Uterus (tissue), 2 donors: ENCODE measurements at regions not wholly inside any gene's neighbourhood (a gene's known extent, or its start where the extent isn't known, plus 50 kb on each side); places are given as distances from the start of the nearest gene placed in this dataset.

Experiments used
- CTCF ChIP-seq, 4 experiments: fragments of 200-600 bp in 2 of 4; fragments of 450-650 bp in 2 of 4; sonication (generic) in 2 of 4; IDR thresholded peaks; one replicate each; pipeline ENCODE4 v1.5.1; 2016 to 2019; ENCODE audit warnings: antibody characterized with exemption in 4 of 4, mild to moderate bottlenecking in 2 of 4, moderate library complexity in 1 of 4
- POLR2A ChIP-seq, 2 donors: fragments of 450-650 bp; IDR thresholded peaks; one replicate each; pipeline ENCODE4 v1.6.1; 2016; ENCODE audit warnings: antibody characterized with exemption in 2 of 2, mild to moderate bottlenecking in 1 of 2, moderate library complexity in 1 of 2

DNA sequence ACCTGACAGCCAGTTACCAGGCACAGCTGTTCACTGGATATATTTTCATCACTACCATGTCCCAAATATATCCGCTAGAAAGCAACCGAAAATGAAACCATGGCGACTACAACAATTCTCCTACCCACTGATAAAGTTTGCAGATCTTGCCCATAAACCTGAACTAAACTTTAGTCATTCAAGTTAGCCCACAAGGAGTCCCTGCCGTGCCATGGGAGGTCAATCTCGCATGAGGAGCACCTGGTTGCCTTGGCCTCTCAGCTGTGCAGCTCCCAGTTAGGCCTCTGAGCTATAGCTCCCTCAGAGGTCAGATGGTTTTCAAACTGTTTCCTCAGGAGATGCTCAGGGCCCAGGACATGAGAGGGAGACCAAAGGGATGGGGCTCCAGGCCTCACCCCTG is 211.1 kb upstream of the RNF32 start:
- no peak for TF ChIP-seq POLR2A (IDR thresholded peaks at IDR 0.05)
- TF ChIP-seq CTCF (IDR thresholded peaks at IDR 0.05) = no peak
